GM19438 (cell line): ENCODE measurements at regions not wholly inside any gene's neighbourhood (a gene's known extent, or its start where the extent isn't known, plus 50 kb on each side); places are given as distances from the start of the nearest gene placed in this dataset.
"Not testable (repeated sequence)": the region's sequence is repeated elsewhere in the genome, so short reads cannot be mapped to it uniquely, and the experiment has no call there.

Experiments used
- ATAC-seq: cut with Tn5 transposase; IDR thresholded peaks from one replicate; pipeline ENCODE4 v1.9.1; 2021; ENCODE audit warnings: low read depth; ENCODE audit not compliant: unreplicated experiment

DNA sequence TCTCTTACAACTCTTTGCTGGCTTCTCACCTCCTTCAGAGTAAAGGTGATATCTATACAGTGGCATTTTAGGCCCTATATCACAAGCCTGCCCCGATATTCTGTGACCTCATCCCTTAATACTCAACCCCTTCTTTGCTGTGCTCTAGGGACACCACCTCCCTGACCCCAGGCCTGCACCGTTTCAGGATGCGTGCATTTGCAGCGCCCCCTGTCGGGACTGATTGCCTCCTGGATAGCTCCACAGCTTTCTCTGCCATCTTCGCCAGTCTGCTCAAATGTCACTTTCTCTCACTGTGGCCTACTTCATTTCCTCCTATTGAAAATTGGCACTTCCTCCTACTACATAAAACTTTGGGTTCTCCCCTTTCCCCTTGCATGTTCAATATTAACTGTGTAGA, 289.6 kb downstream of the SOCS6 start:
- ATAC-seq, result no peak

DNA sequence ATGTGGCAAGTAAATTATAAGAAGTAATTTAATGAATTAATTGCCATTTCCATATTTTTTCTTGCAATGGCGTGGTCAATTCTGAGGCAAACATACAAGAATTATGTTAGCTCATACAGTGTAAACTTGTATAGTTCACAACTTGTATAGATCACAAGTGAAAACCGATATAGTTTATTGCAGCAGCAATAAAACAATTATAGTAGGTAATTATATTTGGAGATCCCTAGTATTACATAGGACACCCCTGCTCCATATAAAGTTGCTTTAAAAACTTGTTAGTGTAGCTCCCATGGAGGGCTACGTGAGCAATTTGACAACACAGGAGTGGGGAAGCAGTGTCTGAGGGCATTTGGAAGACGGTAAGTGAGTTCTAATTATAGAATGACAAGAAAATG, 288.2 kb downstream of the SOCS6 start:
- no peak for ATAC-seq

DNA sequence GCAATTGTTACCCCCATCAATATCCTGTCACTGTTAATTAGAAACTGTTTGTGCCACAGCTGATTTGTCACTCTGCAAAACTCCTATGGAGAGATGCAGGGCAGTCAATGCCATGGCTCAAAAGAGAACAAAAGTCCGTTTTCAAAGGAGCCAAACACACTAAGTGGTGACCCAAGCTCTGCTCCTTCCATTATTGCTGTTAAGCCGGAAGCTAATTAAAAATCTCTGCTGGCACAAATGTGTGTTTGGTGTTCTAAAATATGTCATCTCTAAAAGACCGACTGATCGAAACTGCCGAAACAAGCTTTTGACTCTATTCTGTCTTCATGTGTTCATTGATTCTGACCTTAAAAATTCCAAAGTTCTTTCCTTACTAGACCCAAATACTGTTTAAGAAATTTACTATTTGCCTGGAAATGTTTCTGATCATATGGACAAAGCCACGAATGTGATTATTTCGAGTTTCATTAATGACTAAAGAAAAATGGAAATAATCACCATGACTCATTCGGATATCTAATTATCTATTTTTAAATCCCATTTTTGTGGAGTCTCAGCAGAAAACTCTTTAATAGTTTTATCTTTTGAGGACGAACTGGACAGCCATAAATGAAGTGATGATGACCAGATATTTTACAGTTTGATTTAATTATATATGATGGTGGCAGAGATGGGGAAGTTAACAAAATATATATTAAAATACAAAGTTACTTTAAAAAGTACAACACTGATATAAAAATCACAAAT, 287.6 kb downstream of the SOCS6 start:
- no peak for ATAC-seq

DNA sequence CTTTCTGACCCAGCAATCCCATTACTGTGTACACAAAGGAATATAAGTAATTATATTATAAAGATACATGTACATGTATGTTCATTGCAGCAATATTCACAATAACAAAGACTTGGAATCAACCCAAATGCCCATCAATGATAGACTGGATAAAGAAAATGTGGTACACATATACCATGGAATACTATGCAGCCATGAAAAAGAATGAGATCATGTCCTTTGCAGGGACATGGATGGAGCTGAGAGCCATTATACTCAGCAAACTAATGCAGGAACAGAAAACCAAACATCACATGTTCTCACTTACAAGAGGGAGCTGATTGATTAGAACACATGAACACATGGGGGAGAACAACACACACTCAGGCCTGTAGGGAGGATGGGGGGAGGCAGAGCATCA, 286.1 kb downstream of the SOCS6 start:
- not testable (repeated sequence) for ATAC-seq

DNA sequence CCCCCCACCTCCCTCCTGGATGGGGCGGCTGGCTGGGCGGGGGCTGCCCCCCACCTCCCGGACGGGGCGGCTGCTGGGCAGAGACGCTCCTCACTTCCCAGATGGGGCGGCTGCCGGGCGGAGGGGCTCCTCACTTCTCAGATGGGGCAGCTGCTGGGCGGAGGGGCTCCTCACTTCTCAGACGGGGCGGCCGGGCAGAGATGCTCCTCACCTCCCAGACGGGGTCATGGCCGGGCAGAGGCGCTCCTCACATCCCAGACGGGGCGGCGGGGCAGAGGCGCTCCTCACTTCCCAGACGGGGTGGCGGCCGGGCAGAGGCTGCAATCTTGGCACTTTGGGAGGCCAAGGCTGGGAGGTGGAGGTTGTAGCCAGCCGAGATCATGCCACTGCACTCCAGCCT, 280.8 kb downstream of the SOCS6 start:
- not testable (repeated sequence) for ATAC-seq

DNA sequence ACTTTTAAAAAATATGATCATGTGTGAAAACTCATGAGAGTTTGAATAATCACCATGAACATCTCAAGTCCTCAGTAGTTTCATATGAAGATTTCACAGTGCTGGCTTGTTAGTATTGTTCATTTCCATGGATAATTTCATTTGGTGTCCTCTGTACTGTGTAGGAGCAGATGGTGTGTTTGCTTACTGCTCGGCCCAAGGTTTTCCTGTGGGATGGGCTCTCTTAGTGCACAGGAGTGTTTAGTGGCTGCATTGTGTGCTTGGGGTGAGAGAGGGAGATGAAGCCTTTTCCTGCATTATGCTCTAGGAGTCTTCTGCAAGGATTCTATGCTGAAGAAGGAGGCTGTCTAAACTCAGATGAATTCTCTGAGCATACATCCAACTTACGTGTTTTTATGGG, 270.6 kb downstream of the SOCS6 start:
- ATAC-seq, result no peak

DNA sequence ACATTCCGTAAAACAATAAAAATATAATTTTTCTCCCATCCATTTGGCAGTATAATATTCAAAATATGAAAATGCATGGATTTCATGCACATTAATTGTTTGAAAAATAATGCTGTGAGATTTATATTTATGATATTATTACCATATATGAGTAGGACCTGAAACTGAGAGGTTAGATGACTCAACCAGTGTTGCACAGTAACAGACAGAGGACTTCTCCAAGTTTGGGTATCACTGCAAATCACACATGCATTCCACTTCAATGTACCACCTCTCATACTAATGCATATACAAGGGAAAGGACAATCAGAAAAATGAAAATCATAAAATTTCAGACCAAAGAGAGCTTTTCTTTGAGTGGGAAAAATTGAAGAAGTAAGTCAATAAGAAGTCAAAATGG, 269.5 kb downstream of the SOCS6 start:
- no peak for ATAC-seq

DNA sequence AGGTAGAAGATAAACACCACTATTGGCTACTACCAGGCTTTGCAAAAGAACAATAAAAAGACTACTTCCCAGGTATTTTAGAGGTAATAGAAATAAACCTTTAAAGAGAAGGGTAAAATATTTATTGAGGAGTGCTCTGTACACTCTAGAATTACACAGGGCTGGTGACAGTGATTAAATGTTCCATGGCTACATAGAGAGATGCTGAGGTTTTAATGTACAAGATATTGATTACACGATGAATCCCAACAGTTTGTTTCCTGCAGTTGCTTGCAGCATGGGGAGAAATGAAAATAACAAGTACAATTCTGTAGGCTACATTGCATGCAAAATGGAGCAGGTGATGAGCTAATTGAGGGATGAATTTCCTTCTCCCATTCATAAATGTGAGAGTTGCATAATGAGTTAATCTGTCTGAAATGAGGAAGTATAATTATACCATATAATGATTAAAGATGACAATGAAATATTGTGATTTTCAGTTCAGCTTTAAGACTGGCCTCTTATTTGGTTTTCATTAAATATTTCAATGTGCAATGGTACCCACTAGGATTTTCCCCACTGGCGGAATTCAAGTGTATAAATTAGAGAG, 266.1 kb downstream of the SOCS6 start:
- no peak for ATAC-seq

DNA sequence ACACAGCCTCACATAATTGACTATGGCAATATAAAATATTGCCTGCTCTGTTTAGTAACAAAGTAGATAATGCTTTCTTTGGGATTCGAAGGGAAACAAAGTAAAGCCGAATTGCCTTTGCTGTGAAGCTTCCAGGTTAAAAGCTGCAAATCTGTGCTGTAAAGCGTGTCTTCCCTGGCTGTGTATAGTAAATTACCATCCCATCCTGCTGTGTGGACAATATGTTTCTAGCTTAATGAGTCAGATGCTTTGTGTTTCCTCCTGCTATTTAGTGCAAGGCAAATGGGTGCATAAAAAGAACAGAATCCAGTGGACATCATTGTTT, 265.1 kb downstream of the SOCS6 start:
- ATAC-seq, result no peak

DNA sequence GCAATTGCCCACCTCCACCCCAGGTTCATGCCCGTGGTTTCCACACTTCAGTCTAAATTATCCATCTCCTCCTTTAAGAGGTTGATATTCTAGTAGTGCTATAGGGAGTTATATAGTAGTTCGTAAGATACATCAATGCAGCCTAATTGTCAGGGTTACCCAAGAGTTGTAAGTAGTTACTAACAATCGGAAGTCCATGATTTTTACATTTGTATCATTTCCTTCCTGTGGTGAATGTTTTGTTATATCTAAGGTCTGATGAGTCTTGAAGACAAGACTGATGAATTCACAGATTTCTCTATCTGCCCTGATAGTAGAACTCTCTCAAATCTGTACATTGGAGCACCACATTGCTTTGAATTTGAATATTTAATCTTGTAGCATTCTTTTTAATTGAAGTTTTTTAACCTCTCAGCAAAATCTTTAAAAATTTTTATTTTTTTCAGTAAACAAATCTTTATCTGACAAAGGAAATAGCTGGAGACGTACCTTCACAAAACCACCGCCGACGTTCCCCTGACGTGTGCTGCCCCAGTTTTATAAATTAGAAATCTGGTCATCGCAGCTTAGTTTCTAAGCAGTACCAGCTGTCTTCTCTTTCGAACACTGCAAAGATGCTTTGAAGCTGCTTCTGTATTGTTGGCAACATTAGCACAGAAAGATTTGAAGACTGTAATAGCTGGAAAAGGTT, 264.5 kb downstream of the SOCS6 start:
- no peak for ATAC-seq

DNA sequence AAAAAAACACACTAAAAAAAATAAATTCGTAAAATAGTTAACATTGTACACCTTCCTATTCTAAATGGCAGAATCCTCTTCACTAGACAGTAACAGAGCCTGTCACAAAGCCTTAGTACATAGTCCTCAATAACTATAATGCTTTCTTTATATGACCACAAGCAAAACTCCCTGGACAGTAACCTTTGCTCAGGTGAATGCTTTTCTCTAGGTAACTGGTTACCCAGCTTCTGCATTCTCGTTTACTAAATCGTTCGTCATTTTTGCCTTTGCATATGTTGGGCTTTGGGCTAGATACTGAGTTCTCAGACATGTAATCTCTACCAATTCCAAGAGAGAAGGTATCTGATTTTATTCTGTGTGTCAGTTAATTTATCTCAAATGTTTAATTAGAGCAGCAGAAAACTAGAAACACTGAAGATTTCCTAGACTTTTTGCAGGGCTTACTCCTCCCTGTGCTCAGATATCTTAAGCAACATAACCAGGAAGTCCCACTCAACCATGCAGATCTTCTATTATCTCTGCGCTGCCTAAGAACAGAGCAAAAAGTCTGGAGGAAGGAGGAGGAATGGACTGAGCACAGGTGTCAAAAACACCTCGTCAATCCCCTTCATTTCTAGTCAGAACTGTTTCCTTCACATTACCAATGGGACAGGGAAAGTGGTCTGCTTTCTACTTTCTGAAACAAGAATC, 247.7 kb downstream of the SOCS6 start:
- ATAC-seq, result no peak

DNA sequence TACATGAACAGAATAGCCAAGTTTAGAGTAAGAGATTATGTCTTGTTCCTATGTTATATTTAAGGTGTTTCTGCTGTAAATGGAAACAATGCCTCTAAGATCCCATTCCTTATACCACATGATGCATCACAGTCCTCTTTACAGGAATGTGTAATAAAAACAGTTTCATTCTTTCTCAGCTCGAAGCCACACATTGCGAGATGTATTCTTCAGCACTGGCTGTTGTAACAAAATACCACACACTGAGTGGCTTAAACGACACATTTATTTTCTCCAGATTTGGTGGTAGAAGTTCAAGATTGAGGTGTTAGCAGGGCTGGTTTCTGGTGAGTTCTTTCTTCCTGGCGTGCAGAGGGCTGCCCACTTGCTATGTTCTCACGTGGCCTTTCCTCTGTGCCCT, 246.2 kb downstream of the SOCS6 start:
- no peak for ATAC-seq

DNA sequence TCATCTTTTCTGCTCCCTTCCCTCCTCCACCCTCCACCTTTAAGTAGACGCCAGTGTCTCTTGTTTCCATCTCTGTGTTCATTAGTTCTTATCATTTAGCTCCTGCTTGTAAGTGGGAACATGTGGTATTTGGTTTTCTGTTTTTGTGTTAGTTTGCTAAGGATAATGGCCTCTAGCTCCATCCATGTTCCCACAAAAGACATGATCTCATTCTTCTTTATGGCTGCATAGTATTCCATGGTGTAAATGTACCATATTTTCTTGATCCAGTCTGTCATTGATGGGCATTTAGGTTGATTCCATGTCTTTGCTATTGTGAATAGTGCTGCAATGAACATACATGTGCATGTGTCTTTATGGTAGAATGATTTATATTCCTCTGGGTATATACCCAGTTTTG, 236.5 kb downstream of the SOCS6 start:
- ATAC-seq, result not testable (repeated sequence)

DNA sequence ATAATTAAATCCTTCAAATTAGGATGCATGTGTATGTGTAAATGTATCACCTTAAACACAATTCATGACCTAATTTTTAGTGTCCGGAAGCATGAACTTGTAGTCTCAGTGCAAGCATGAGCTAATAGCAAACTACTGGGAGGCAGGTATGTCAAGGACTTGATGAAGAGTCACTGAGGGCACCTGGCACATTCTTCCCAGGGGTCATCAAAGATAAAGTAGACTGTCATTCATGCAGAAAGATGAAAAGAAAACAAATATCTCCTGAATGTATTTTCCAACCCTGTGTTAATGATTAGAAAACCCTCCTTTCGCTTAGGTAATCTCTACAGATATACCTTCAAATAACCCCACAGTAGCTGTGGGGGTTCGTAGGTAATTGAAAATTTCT, 234.9 kb downstream of the SOCS6 start:
- ATAC-seq, result no peak

DNA sequence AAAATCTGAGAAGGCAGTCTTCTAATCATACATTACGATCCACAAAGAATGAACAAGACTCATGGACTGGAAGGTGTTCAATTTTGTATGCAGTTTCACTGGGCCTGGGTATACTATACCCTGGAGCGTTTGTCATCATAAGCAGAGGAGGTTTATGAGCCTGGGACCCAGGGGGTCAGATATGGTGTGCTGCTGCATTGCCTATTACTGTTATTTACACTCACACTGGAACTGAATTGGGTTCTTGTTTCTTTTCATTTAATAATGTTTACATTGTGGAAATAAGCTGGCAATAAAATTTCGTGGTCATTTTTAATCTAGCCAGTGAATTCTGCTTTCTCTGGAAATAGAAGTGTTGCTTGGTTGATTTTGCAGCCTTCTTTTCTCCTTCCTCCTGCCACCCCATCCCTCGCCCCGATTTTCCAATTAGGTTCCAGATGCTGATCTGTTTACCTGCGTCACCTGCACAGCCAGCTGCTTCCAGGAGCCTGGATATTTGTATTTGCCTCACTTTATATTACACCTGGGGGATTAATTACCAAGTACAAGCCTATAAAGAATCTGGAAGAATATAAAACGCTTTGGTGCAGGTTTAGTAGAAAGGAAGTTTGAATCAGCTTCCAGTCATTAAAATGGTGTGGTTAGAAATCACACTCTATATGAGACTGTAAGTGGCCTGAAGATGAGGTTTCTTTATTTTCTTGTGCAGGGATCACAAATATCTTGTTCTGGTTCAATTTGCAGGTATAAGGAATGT, 234.4 kb downstream of the SOCS6 start:
- no peak for ATAC-seq

DNA sequence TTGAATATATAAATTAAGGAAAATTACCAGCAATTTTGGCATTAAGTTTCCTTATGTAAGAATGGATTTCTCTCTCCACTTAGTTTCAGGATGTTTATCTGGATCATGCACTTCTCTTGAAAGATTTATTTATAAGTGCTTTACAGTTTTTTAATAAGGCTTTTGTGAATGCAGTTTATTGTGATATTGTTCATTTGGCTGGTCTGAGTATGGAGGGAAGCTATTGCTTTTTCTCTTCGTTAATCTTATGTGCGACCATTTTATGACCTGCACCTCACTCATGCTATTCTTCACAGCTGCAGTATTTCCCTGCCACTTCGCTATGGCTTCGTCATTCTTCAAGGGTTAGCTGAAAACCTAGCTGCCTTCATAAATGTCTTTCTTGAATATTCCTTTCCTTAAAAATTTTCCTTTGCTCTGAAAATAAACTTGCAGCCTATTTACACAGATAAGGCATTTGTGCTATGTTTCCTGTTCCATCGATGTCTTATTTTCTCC, 233.4 kb downstream of the SOCS6 start:
- ATAC-seq, result no peak

DNA sequence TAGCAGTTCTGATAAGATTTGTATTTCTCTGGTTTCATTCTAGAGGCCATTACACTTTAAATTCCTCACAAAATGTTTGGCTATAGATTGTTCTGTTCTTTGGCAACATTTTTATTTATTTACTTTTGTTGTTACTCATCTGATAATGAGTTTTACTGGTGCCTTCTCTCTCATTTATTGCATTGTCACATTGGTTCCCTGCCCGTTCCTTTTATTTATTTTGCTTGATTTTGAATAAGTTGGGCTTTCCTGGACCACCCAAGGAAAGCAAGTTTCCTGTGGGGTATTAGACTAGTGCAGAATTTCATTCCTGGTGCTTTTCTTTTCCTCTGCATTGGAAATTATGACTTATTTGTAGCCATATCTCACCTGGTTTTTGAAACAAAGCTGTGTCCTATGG, 232.0 kb downstream of the SOCS6 start:
- ATAC-seq, result no peak

DNA sequence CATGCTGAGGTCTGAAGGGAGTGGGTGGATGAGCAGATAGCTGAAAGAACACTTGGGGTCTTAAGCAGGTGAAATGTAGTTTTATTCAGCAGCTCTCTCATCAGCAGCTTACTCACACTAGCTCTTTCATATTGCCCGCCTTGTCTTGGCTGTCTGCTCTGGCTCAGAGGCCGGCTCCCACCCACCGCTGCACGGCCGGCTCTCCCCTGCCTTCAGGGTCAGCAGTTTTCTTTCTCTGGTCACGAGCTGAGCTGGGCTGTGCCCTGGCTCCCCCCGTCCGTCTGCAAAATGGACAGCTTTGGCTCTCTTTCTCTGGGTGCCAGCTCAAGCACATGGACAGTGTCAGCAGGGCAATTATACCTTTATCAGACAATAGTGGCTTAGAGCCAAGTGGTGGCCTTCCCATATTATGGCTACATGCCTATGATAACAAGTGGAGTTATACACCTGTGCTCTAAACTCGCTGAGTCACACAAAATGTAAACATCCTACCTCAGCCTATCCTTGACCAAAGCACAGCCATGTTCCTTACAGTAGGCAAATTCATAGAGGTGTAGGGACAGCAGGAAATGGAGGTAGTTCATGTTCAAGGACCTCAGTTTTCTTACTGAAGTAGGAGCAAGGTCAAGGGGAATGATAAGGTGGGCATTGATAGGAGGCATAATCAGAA, 224.8 kb downstream of the SOCS6 start:
- no peak for ATAC-seq

DNA sequence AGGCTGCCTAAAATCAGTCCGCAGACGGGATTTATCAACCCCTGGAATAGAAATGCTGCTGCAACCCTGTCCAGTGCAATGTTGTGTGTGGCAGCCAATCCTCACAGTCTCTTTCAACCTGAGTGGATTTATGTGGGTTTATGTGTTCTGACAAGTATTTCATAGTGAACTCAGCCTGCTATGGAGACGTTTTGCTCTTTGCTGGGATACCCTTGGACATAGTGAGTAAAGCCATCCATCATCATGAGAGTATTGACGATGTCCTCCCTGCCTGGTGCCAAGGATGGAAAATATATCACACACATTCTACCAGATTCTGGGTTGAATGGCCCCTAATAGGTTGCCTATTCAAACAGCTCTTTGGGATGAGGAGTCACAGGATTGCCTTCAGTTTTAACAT, 219.1 kb downstream of the SOCS6 start:
- ATAC-seq, result no peak

DNA sequence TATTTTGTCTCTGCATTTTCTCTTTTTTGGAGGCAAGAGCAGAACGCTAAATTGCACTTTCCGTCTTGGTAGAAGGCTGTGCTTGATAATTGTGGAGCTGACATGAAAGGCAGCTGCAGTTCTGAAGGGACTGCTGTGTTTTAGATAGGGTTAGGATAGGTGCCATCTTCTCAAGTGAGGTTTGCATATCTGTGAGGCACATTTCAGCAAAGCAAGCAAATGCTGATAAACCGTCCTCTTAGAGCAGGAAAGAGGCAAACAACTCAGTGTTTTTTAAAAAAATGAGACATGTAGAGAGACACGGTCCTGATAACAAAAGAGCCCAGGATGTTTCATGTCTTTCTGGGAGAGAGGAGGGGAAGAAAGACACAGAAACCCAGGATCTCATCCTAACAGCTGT, 217.7 kb downstream of the SOCS6 start:
- no peak for ATAC-seq
